Upper lobe of left lung (tissue), 6 donors: ENCODE measurements at regions not wholly inside any gene's neighbourhood (a gene's known extent, or its start where the extent isn't known, plus 50 kb on each side); places are given as distances from the start of the nearest gene placed in this dataset.

Source experiments
- ATAC-seq, 2 donors: fragments of 200-7000 bp; cut with Tn5 transposase; one replicate each; pipeline ENCODE4 v1.9.1; 2022; ENCODE audit warnings: mild to moderate bottlenecking in 2 of 2, moderate library complexity in 2 of 2; ENCODE audit not compliant: low FRiP score in 2 of 2
- DNase-seq, 2 donors: peaks; one replicate each; pipeline ENCODE4 v3.0.0-alpha.2; 2019 to 2020
- H3K27ac ChIP-seq, 4 donors: fragments of 200-600 bp; sonication (generic); one replicate each; pipeline ENCODE4 v1.5.1; 2016 to 2019
- H3K27me3 ChIP-seq, 4 donors: fragments of 200-600 bp; sonication (generic); one replicate each; pipeline ENCODE4 v1.5.1; 2017 to 2019
- H3K36me3 ChIP-seq, 4 donors: fragments of 200-600 bp; sonication (generic); one replicate each; pipeline ENCODE4 v1.5.1; 2016 to 2019
- H3K4me1 ChIP-seq, 4 donors: fragments of 200-600 bp; sonication (generic); one replicate each; pipeline ENCODE4 v1.5.1; 2018 to 2019
- H3K4me3 ChIP-seq, 4 donors: fragments of 200-600 bp; sonication (generic); one replicate each; pipeline ENCODE4 v1.5.1; 2017 to 2019; ENCODE audit warnings: mild to moderate bottlenecking in 2 of 4, moderate library complexity in 1 of 4
- H3K9me3 ChIP-seq, 4 donors: fragments of 200-600 bp; sonication (generic); one replicate each; pipeline ENCODE4 v1.5.1; 2018 to 2019
- EP300 ChIP-seq, 4 donors: sonication (generic); formaldehyde crosslinking; IDR thresholded peaks; one replicate each; pipeline ENCODE4 v1.5.1; 2017; ENCODE audit warnings: antibody characterized with exemption in 4 of 4, control low read depth in 2 of 4
- POLR2A ChIP-seq, 4 donors: fragments of 450-650 bp; IDR thresholded peaks; one replicate each; pipeline ENCODE4 v1.5.1; 2016 to 2017; ENCODE audit warnings: antibody characterized with exemption in 4 of 4, mild to moderate bottlenecking in 2 of 4
- POLR2AphosphoS5 ChIP-seq, 2 donors: sonication (generic); formaldehyde crosslinking; IDR thresholded peaks; one replicate each; pipeline ENCODE4 v1.5.1; 2017; ENCODE audit warnings: antibody characterized with exemption in 2 of 2
- WGBS, 2 donors: methylation state at CpG; one replicate each; pipeline ENCODE4 v1.1.5; 2017 to 2018; 5-methylcytosine and 5-hydroxymethylcytosine counted together
- TF ChIP-seq, protein P1 (sequence below), 6 experiments: fragments of 450-650 bp in 4 of 6; fragments of 200-600 bp in 2 of 6; sonication (generic) in 2 of 6; IDR thresholded peaks; one replicate each; pipeline ENCODE4 v1.5.1; 2016 to 2019; ENCODE audit warnings: antibody characterized with exemption in 6 of 6
- donor health status: DM: no; HTN: no; CAD: no; lungs with moderate emphysema.
- donor health status: DM: no; HTN: yes; CAD: no; lungs with severe emphysema.

DNA sequence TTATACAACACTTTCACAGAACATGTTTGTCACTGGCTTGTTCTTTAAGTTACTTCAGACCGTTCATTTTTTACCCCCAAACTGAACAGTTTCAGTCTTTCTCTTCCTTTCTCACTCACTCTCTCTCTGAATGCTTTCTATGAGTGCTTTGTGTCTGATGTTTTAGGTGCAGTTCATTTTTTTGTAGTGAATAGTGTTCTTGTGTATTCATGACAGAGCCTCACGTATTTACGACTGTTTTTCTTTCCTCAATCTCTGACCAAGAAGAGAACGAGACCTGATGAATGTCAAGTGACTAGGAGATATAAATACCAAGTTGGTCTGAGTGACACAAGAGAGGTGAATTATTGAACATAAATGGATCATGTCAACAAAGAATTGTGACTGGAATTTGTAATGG is 1525.0 kb upstream of the MIR17HG start:
- ATAC-seq (no peak), DNase-seq (no peak)
- WGBS, 2 donors, result 57 to 60% methylated on average over 4 of the region's 4 CpGs
- Histone ChIP-seq H3K36me3 (no peaks in the 10 kb centered on the region), H3K27me3 (no peaks in the 10 kb centered on the region), H3K9me3 (peaks cover 0 to 7% (median 0%) of the 10 kb centered on the region in 4 donors), H3K4me3 (no peak overlapping the region), H3K4me1 (no peaks in the 10 kb centered on the region), H3K27ac (no peak overlapping the region)
- TF ChIP-seq POLR2AphosphoS5 (IDR thresholded peaks at IDR 0.05) (no peak), POLR2A (IDR thresholded peaks at IDR 0.05) (no peak), EP300 (IDR thresholded peaks at IDR 0.05) (no peak)
- TF ChIP-seq, protein P1, sequence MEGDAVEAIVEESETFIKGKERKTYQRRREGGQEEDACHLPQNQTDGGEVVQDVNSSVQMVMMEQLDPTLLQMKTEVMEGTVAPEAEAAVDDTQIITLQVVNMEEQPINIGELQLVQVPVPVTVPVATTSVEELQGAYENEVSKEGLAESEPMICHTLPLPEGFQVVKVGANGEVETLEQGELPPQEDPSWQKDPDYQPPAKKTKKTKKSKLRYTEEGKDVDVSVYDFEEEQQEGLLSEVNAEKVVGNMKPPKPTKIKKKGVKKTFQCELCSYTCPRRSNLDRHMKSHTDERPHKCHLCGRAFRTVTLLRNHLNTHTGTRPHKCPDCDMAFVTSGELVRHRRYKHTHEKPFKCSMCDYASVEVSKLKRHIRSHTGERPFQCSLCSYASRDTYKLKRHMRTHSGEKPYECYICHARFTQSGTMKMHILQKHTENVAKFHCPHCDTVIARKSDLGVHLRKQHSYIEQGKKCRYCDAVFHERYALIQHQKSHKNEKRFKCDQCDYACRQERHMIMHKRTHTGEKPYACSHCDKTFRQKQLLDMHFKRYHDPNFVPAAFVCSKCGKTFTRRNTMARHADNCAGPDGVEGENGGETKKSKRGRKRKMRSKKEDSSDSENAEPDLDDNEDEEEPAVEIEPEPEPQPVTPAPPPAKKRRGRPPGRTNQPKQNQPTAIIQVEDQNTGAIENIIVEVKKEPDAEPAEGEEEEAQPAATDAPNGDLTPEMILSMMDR (IDR thresholded peaks at IDR 0.05), result no peak

DNA sequence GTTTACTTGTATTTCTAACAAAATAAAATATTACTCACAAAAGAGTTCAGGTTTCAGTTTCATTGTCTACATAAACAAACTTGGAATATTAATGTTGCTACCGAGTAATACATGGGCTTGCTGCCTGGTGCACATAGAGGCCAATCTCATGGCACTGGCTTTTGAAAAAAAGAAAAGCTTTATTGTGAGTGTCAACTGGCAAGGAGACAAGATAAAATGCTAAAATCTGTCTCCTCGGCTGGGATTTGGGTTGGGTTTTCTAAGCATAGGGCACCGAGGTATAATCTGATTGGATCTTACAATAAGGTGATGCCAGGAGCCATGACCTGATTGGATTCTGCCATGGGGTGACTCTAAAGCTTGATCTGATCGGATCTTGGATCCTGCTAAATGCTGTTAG is 1519.9 kb upstream of the MIR17HG start:
- TF ChIP-seq POLR2A (IDR thresholded peaks at IDR 0.05) (no peak), EP300 (IDR thresholded peaks at IDR 0.05) (no peak), POLR2AphosphoS5 (IDR thresholded peaks at IDR 0.05) (no peak)
- TF ChIP-seq, protein P1 (IDR thresholded peaks at IDR 0.05), result no peak
- Histone ChIP-seq H3K4me3 (no peak overlapping the region), H3K36me3 (no peaks in the 10 kb centered on the region), H3K4me1 (no peaks in the 10 kb centered on the region), H3K9me3 (no peaks in the 10 kb centered on the region), H3K27me3 (no peaks in the 10 kb centered on the region), H3K27ac (no peak overlapping the region)
- WGBS, 2 donors, result 67 to 75% methylated on average over 4 of the region's 4 CpGs
- ATAC-seq (no peak), DNase-seq (no peak)

DNA sequence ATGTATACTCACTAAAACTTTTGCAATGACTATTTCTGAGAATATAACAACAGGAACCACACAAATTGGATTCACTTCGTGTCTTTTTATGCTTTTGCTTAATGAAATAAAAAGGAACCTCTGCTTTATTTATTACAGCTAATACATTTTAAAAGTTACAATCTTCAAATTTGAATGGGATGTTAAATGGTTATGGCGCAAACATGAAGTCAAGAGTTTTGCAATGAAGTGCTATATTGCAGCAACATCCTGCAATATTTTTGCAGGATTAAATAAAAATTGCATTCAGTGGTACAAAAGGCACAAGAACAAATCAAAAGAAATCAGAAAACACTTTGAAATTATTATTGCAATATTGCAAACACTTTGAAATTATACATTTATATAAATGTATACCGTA is 1519.0 kb upstream of the MIR17HG start:
- Histone ChIP-seq H3K4me1 (no peaks in the 10 kb centered on the region), H3K4me3 (no peak overlapping the region), H3K36me3 (no peaks in the 10 kb centered on the region), H3K27me3 (no peaks in the 10 kb centered on the region), H3K9me3 (no peaks in the 10 kb centered on the region), H3K27ac (no peak overlapping the region)
- DNase-seq (no peak), ATAC-seq (no peak)
- WGBS, 2 donors, result 77 to 85% methylated on average over 3 of the region's 3 CpGs
- TF ChIP-seq, protein P1 (IDR thresholded peaks at IDR 0.05), result no peak
- TF ChIP-seq POLR2A (IDR thresholded peaks at IDR 0.05) (no peak), EP300 (IDR thresholded peaks at IDR 0.05) (no peak), POLR2AphosphoS5 (IDR thresholded peaks at IDR 0.05) (no peak)

DNA sequence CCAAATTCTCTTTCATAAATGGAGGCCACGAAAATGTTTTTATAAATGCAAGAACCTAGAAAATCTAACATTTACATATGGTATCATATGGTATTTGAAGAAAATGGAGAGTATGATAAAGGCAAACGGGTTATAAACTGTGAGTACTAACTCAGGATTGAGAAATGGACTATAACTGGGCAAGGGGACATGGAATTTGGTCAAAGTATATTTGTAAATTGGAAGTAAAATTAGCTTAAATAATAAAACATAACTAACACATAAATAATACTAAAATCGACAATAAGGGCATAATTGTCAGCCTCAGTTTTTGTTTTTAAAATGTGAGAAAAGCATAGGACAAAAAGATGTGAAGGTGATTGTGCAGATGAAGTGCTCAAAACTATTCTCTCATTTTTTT is 1516.3 kb upstream of the MIR17HG start:
- WGBS, 2 donors, result 69 to 74% methylated on average over 3 of the region's 3 CpGs
- H3K27me3 ChIP-seq, result no peaks in the 10 kb centered on the region
- H3K9me3 ChIP-seq, result no peaks in the 10 kb centered on the region
- ATAC-seq (no peak), DNase-seq (no peak)
- TF ChIP-seq POLR2AphosphoS5 (IDR thresholded peaks at IDR 0.05), result no peak
- no peak for TF ChIP-seq POLR2A (IDR thresholded peaks at IDR 0.05)
- TF ChIP-seq, protein P1 (IDR thresholded peaks at IDR 0.05), result no peak
- TF ChIP-seq EP300 (IDR thresholded peaks at IDR 0.05), result no peak
- H3K36me3 ChIP-seq, result no peaks in the 10 kb centered on the region
- H3K4me1 ChIP-seq, result no peaks in the 10 kb centered on the region
- no peak overlapping the region for H3K4me3 ChIP-seq
- no peak overlapping the region for H3K27ac ChIP-seq

DNA sequence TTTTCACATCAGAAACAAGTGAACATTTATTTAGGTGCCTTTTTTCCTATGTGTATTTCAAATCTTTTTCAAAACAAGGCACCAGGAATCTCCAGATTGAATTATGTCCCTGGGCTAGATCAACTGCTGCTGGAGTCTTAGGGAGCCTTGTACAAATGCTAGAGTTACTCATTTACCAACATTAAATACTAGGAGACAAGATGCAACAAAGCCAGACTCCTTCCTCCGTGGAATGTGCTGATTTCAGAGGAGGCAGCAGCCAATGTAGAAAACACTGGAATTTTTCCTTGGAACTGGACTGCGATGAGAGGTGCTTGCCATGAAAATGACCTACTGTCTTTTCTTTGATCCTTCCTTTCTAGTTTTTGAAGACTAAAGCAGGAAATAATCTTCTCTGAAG is 1514.7 kb upstream of the MIR17HG start:
- no peak overlapping the region for H3K4me3 ChIP-seq
- TF ChIP-seq POLR2A (IDR thresholded peaks at IDR 0.05), result no peak
- TF ChIP-seq, protein P1 (IDR thresholded peaks at IDR 0.05), result no peak
- no peak for TF ChIP-seq EP300 (IDR thresholded peaks at IDR 0.05)
- TF ChIP-seq POLR2AphosphoS5 (IDR thresholded peaks at IDR 0.05), result no peak
- H3K27ac ChIP-seq, result no peak overlapping the region
- no peaks in the 10 kb centered on the region for H3K9me3 ChIP-seq
- DNase-seq (no peak), ATAC-seq (no peak)
- WGBS, 2 donors, result 44 to 50% methylated on average over 2 of the region's 2 CpGs
- no peaks in the 10 kb centered on the region for H3K27me3 ChIP-seq
- H3K4me1 ChIP-seq, result no peaks in the 10 kb centered on the region
- H3K36me3 ChIP-seq, result no peaks in the 10 kb centered on the region
